HFFc6 (cell line): ENCODE measurements at regions not wholly inside any gene's neighbourhood (a gene's known extent, or its start where the extent isn't known, plus 50 kb on each side); places are given as distances from the start of the nearest gene placed in this dataset.

ENCODE experiments used
- DNase-seq: peaks from one replicate; pipeline ENCODE4 v3.0.0-alpha.2; 2018
- H3K27ac Mint-ChIP-seq: 2 replicates; pipeline ENCODE4 v1.8.0; 2020; ENCODE audit warnings: mild to moderate bottlenecking, mixed read lengths
- H3K27me3 Mint-ChIP-seq: 2 replicates; pipeline ENCODE4 v1.8.0; 2021; ENCODE audit warnings: mild to moderate bottlenecking, moderate library complexity, mixed read lengths; ENCODE audit not compliant: insufficient read depth
- H3K36me3 Mint-ChIP-seq: 2 replicates; pipeline ENCODE4 v1.8.0; 2021; ENCODE audit warnings: low read depth, mixed read lengths
- H3K4me1 Mint-ChIP-seq: 2 replicates; pipeline ENCODE4 v1.8.0; 2020; ENCODE audit warnings: low read depth, mixed read lengths
- H3K4me3 Mint-ChIP-seq: 2 replicates; pipeline ENCODE4 v1.8.0; 2020; ENCODE audit warnings: mild to moderate bottlenecking, moderate library complexity, mixed read lengths
- H3K9me3 Mint-ChIP-seq: 2 replicates; pipeline ENCODE4 v1.8.0; 2020; ENCODE audit warnings: mild to moderate bottlenecking, mixed read lengths
- TF ChIP-seq, protein P1 (sequence below): fragments of 200-600 bp; sonication (generic); IDR thresholded peaks from 2 replicates; pipeline ENCODE4 v1.5.0; 2021; ENCODE audit warnings: antibody characterized with exemption, mild to moderate bottlenecking

DNA sequence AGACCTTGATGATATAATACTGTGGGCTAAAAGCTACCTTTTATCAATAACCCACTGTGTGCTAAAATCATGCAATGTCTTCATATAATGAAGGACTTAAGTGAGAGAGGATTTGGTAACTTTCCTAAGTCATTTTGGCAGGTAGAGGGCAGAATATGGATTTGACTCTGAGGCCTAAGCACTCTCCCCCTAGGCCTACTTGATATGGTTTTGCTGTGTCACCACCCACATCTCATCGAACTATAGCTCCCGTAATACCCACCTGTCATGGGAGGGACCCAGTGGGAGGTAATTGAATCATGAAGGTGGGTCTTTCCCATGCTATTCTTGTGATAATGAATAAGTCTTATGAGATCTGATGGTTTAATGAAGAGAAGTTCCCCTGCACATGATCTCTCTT lies 229.7 kb downstream of the GBA3 start:
- Mint-ChIP-seq H3K27me3 (no peaks in the 10 kb centered on the region), H3K36me3 (no peaks in the 10 kb centered on the region), H3K27ac (no peak overlapping the region), H3K9me3 (peaks cover 31% of the 10 kb centered on the region), H3K4me1 (no peaks in the 10 kb centered on the region), H3K4me3 (no peak overlapping the region)
- no peak for DNase-seq
- TF ChIP-seq, protein P1, sequence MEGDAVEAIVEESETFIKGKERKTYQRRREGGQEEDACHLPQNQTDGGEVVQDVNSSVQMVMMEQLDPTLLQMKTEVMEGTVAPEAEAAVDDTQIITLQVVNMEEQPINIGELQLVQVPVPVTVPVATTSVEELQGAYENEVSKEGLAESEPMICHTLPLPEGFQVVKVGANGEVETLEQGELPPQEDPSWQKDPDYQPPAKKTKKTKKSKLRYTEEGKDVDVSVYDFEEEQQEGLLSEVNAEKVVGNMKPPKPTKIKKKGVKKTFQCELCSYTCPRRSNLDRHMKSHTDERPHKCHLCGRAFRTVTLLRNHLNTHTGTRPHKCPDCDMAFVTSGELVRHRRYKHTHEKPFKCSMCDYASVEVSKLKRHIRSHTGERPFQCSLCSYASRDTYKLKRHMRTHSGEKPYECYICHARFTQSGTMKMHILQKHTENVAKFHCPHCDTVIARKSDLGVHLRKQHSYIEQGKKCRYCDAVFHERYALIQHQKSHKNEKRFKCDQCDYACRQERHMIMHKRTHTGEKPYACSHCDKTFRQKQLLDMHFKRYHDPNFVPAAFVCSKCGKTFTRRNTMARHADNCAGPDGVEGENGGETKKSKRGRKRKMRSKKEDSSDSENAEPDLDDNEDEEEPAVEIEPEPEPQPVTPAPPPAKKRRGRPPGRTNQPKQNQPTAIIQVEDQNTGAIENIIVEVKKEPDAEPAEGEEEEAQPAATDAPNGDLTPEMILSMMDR, result no peak

- Mint-ChIP-seq H3K27me3 (no peaks in the 10 kb centered on the region), H3K36me3 (no peaks in the 10 kb centered on the region), H3K4me3 (no peak overlapping the region), H3K9me3 (peaks cover 32% of the 10 kb centered on the region), H3K27ac (no peak overlapping the region), H3K4me1 (no peaks in the 10 kb centered on the region)
- TF ChIP-seq, protein P1, result no peak
- DNase-seq, result no peak
Measured at GRCh38 chr4:22921936-22922335, 229.2 kb downstream of the GBA3 start.

GRCh38 chr4:22911285-22911684 lies 218.5 kb downstream of the GBA3 start:
- Mint-ChIP-seq H3K4me3 (no peak overlapping the region), H3K4me1 (no peaks in the 10 kb centered on the region), H3K36me3 (no peaks in the 10 kb centered on the region; the same call in 1 of the 2 replicates), H3K27me3 (no peaks in the 10 kb centered on the region), H3K9me3 (peaks cover 66% of the 10 kb centered on the region), H3K27ac (no peak overlapping the region)
- DNase-seq, result no peak
- TF ChIP-seq, protein P1, result no peak

- H3K36me3 Mint-ChIP-seq, result no peaks in the 10 kb centered on the region; the same call in 1 of the 2 replicates
Measured at GRCh38 chr4:22910200-22910599, 217.5 kb downstream of the GBA3 start.

DNA sequence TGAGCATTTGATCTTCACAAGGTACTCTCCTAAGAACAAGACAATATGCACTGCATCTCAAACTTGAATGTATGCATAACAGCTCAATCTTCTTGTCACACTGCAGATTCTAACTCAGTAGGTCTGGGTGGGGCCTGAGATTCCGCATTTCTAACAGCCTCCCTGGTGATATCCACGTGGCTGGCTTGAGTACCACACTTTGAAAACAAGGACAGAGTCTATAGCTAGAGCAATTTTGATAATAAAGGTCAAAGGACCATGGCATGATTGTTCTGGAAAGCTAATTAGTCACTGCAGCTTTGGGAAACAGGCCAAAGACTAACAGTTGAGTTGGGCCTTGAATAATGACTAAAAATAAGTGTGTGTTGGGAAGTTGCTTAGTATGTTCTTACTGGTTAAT lies 213.3 kb downstream of the GBA3 start:
- Mint-ChIP-seq H3K4me1 (no peaks in the 10 kb centered on the region), H3K27ac (no peak overlapping the region), H3K27me3 (no peaks in the 10 kb centered on the region), H3K36me3 (no peaks in the 10 kb centered on the region; the same call in 1 of the 2 replicates), H3K4me3 (no peak overlapping the region), H3K9me3 (peaks cover 45% of the 10 kb centered on the region)
- no peak for DNase-seq
- TF ChIP-seq, protein P1, result no peak

More at GRCh38 chr4:22910200-22910599, 217.5 kb downstream of the GBA3 start:
- Mint-ChIP-seq H3K27ac (no peak overlapping the region), H3K4me3 (no peak overlapping the region), H3K4me1 (no peaks in the 10 kb centered on the region), H3K27me3 (no peaks in the 10 kb centered on the region), H3K9me3 (peaks cover 62% of the 10 kb centered on the region)
- TF ChIP-seq, protein P1, result no peak
- no peak for DNase-seq

GRCh38 chr4:22903913-22904312 lies 211.2 kb downstream of the GBA3 start:
- Mint-ChIP-seq H3K9me3 (peaks cover 25% of the 10 kb centered on the region), H3K27me3 (no peaks in the 10 kb centered on the region), H3K36me3 (no peaks in the 10 kb centered on the region; the same call in 1 of the 2 replicates), H3K4me3 (no peak overlapping the region), H3K4me1 (no peaks in the 10 kb centered on the region), H3K27ac (no peak overlapping the region)
- TF ChIP-seq, protein P1, result no peak
- DNase-seq, result no peak
